GM06990 (cell line): ENCODE measurements at regions not wholly inside any gene's neighbourhood (a gene's known extent, or its start where the extent isn't known, plus 50 kb on each side); places are given as distances from the start of the nearest gene placed in this dataset.

Experiments
- DNase-seq: peaks from one replicate; pipeline ENCODE4 v3.0.0-alpha.2; 2011; ENCODE audit not compliant: insufficient read length; ENCODE audit errors: extremely low read depth
- H3K27me3 ChIP-seq: replicated peaks from 2 replicates; pipeline ENCODE4 v1.6.0; 2011; ENCODE audit warnings: low read length; ENCODE audit not compliant: control insufficient read depth, insufficient read depth
- H3K36me3 ChIP-seq: 2 replicates; pipeline ENCODE4 v1.5.1; 2011; ENCODE audit warnings: low read length; ENCODE audit not compliant: control insufficient read depth, insufficient read depth
- H3K4me3 ChIP-seq: replicated peaks from 2 replicates; pipeline ENCODE4 v1.5.1; 2011; ENCODE audit warnings: low read depth, mild to moderate bottlenecking, control low read depth, low read length
- TF ChIP-seq, protein P1 (sequence below): IDR thresholded peaks from 2 replicates; pipeline ENCODE4 v1.5.1; 2011; ENCODE audit warnings: low read length, control low read depth, mild to moderate bottlenecking, inconsistent platforms; ENCODE audit not compliant: insufficient read depth, poor library complexity, severe bottlenecking

DNA sequence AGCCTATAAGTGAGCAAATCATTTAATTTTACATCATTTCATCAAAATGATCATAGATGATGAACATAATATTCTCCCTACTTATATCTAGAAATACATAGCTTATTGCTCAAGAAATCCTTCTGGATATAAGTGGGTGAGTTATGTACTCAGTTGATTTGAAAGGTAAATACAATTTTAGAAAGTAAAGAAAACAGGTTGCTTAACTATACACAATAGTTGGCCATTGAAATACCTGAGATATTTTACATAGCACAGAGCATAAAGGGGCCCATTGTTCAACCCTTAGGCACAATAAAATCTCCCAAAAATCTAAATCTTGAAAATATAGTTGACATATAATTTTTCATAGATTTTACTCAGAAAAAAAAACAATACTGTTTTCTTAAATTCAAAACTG is 782.0 kb upstream of the KLHL1 start:
- H3K27me3 ChIP-seq = no peaks in the 10 kb centered on the region
- TF ChIP-seq, protein P1, sequence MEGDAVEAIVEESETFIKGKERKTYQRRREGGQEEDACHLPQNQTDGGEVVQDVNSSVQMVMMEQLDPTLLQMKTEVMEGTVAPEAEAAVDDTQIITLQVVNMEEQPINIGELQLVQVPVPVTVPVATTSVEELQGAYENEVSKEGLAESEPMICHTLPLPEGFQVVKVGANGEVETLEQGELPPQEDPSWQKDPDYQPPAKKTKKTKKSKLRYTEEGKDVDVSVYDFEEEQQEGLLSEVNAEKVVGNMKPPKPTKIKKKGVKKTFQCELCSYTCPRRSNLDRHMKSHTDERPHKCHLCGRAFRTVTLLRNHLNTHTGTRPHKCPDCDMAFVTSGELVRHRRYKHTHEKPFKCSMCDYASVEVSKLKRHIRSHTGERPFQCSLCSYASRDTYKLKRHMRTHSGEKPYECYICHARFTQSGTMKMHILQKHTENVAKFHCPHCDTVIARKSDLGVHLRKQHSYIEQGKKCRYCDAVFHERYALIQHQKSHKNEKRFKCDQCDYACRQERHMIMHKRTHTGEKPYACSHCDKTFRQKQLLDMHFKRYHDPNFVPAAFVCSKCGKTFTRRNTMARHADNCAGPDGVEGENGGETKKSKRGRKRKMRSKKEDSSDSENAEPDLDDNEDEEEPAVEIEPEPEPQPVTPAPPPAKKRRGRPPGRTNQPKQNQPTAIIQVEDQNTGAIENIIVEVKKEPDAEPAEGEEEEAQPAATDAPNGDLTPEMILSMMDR = no peak
- no peaks in the 10 kb centered on the region for H3K36me3 ChIP-seq
- no peak overlapping the region for H3K4me3 ChIP-seq
- DNase-seq = no peak

DNA sequence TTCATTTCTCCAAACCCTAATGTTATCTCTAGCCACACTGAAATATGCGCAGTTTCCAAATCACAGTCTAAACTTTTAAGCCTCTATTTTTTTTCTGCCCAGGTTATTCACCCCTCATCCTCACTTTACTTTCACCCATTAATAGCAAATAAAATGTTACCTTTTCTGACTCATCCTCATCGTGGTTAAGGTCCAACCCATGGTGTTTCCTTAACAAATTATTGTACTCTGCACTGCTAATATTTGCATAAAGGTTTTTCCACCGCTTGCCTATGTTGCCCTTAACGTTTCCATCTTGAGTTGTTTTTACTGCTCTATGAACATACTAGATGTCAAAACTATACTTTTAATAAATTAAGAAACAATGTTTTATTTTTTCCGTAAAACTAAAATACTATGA is 780.9 kb upstream of the KLHL1 start:
- no peaks in the 10 kb centered on the region for H3K27me3 ChIP-seq
- TF ChIP-seq, protein P1 = no peak
- no peak overlapping the region for H3K4me3 ChIP-seq
- H3K36me3 ChIP-seq = no peaks in the 10 kb centered on the region
- DNase-seq = no peak

DNA sequence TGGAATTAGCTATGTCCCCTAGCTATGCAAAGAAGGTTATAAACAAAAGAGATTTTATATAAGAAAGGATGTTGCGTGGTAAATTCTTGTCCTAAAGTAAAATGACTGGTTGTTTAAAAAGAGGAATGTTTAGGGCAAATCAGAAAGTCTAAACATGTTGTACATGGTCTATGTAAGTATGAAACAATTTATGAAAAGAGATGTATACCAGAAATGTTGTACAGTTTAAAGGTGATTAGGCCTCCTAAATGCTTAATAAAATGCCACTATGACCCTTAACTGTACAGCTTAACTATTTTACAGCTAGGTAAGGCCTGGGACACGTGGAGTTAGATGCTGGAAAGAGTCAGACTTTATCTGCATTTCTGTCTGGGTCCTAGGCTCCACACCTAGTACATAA is 775.9 kb upstream of the KLHL1 start:
- TF ChIP-seq, protein P1 = no peak
- Histone ChIP-seq H3K27me3 (no peaks in the 10 kb centered on the region), H3K36me3 (no peaks in the 10 kb centered on the region), H3K4me3 (no peak overlapping the region)
- DNase-seq = no peak

DNA sequence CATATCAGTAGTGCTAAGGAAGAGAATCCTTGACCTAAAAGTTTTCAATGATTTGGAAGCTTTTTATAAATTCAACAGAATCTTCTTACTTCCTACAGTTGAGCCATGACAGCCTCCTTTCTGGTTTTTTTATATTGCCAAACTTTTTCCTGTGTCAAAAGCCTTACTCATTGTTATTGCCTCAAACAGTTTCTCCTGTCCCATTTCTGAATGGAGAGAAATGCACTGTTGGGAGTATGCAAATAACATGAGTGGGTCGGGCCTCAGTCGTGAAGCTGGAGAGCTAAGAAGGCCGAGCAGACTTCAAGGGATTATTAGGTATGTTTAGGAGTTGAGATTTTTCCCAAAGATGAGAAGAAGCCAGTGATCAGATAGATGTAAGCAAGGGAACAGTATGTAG is 766.4 kb upstream of the KLHL1 start:
- no peak for DNase-seq
- H3K36me3 ChIP-seq = no peaks in the 10 kb centered on the region
- no peaks in the 10 kb centered on the region for H3K27me3 ChIP-seq
- TF ChIP-seq, protein P1 = no peak
- no peak overlapping the region for H3K4me3 ChIP-seq

DNA sequence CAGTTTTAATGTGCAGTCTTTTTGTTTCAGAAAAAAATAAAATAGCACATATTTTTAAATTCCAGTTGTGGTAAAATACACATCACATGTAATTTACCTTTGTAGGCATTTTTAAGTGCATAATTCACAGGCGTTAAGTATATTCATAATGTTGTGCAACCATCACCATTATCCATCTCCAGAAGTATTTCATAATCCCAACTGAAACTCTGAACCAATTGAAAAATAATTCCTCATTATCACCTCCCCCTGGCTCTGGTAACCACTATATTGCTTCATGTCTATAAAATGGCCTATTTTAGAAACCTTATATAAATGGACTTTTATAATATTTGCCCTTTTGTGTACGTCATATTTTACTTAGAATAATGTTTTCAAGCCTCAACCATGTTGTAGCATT is 756.5 kb upstream of the KLHL1 start:
- DNase-seq = no peak
- H3K36me3 ChIP-seq = no peaks in the 10 kb centered on the region
- H3K4me3 ChIP-seq = no peak overlapping the region
- no peaks in the 10 kb centered on the region for H3K27me3 ChIP-seq
- TF ChIP-seq, protein P1 = no peak

DNA sequence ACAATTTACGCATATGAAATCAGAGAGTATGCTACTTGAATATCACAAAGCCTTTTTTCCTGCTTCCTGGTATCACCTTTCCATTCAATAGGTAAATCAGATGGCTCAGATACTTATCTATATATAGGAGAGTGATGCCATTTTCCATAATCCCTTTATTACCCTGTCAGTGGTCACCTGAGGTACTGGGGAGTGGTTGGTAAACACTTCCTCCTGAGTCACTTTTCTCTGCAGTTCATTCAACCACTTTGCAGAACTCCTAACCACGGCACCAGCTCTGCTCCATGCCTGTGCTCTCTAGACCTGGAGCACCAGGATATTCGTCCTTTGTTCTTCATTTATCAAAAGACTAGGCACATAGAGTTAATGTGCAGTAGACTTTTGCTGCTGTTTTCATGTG is 748.5 kb upstream of the KLHL1 start:
- Histone ChIP-seq H3K27me3 (no peaks in the 10 kb centered on the region), H3K4me3 (no peak overlapping the region), H3K36me3 (no peaks in the 10 kb centered on the region)
- TF ChIP-seq, protein P1 = no peak
- DNase-seq = no peak
